Lower lobe of right lung (tissue), 2 donors: ENCODE measurements at regions not wholly inside any gene's neighbourhood (a gene's known extent, or its start where the extent isn't known, plus 50 kb on each side); places are given as distances from the start of the nearest gene placed in this dataset.
"Not testable (repeated sequence)": the region's sequence is repeated elsewhere in the genome, so short reads cannot be mapped to it uniquely, and the experiment has no call there.

Experiments
- ATAC-seq, 2 donors: fragments of 200-7000 bp; cut with Tn5 transposase; one replicate each; pipeline ENCODE4 v1.9.1; 2020 to 2022; ENCODE audit warnings: mild to moderate bottlenecking in 2 of 2, moderate library complexity in 2 of 2
- DNase-seq: peaks from one replicate; pipeline ENCODE4 v3.0.0-alpha.2; 2020
- H3K27ac ChIP-seq: fragments of 200-600 bp; one replicate; pipeline ENCODE4 v1.8.0; 2022
- H3K27me3 ChIP-seq: fragments of 200-600 bp; one replicate; pipeline ENCODE4 v1.8.0; 2022; ENCODE audit warnings: low read depth
- H3K36me3 ChIP-seq: fragments of 200-600 bp; one replicate; pipeline ENCODE4 v1.8.0; 2022; ENCODE audit warnings: mild to moderate bottlenecking
- H3K4me1 ChIP-seq: fragments of 200-600 bp; one replicate; pipeline ENCODE4 v1.8.0; 2022
- H3K4me3 ChIP-seq: fragments of 200-600 bp; one replicate; pipeline ENCODE4 v1.8.0; 2022; ENCODE audit warnings: mild to moderate bottlenecking
- H3K9me3 ChIP-seq: fragments of 200-600 bp; one replicate; pipeline ENCODE4 v1.8.0; 2022
- CTCF ChIP-seq: fragments of 200-600 bp; IDR thresholded peaks from one replicate; pipeline ENCODE4 v1.8.0; 2022; ENCODE audit warnings: antibody characterized with exemption, mild to moderate bottlenecking
- intact Hi-C: fragments of 100-400 bp; cut with DNase I; formaldehyde crosslinking; loops from one replicate; pipeline ENCODE4 v1.11.0; 2022
- donor health status: DM: no; HTN: yes; CAD: no; lungs with severe emphysema.

- no peak overlapping the region for H3K27ac ChIP-seq
- no peak overlapping the region for H3K4me3 ChIP-seq
- no peaks in the 10 kb centered on the region for H3K36me3 ChIP-seq
- no peaks in the 10 kb centered on the region for H3K4me1 ChIP-seq
- DNase-seq: no peak
- H3K9me3 ChIP-seq: no peaks in the 10 kb centered on the region
- ATAC-seq: no peak
- intact Hi-C loops: no loop called here
- TF ChIP-seq CTCF: no peak
- no peaks in the 10 kb centered on the region for H3K27me3 ChIP-seq
Measured at GRCh38 chr3:166444336-166444735, 607.1 kb upstream of the BCHE start.

- Histone ChIP-seq H3K9me3 (no peaks in the 10 kb centered on the region), H3K36me3 (no peaks in the 10 kb centered on the region), H3K27ac (no peak overlapping the region), H3K27me3 (no peaks in the 10 kb centered on the region), H3K4me1 (no peaks in the 10 kb centered on the region), H3K4me3 (no peak overlapping the region)
- TF ChIP-seq CTCF: no peak
- ATAC-seq (no peak), DNase-seq (no peak)
- intact Hi-C loops: no loop called here
Measured at GRCh38 chr3:166435469-166436057, 598.3 kb upstream of the BCHE start.

DNA sequence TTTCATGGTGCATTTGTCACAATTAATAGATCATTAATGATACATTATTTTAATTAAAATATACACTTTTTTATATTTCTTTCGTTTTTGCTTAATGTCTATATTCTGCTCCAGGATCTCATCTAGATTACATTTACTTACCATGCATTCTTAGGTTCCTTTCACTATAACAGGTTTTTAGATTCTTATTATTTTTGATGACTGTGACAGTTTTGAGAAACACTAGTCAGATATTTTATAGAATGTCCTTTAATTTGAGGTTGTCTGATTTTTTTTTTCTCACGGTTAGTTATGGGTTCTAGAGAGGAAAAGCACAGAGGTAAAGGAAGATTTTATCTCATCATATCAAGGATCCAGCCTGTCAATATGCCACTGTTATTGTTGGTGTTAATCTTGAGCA, 595.8 kb upstream of the BCHE start:
- ATAC-seq (no peak), DNase-seq (no peak)
- Histone ChIP-seq H3K9me3 (no peaks in the 10 kb centered on the region), H3K4me3 (no peak overlapping the region), H3K36me3 (no peaks in the 10 kb centered on the region), H3K27me3 (no peaks in the 10 kb centered on the region), H3K27ac (no peak overlapping the region), H3K4me1 (no peaks in the 10 kb centered on the region)
- intact Hi-C loops: no loop called here
- TF ChIP-seq CTCF: no peak

- no peak for ATAC-seq
- Histone ChIP-seq H3K9me3 (no peaks in the 10 kb centered on the region), H3K36me3 (no peaks in the 10 kb centered on the region), H3K27me3 (no peaks in the 10 kb centered on the region), H3K27ac (no peak overlapping the region), H3K4me3 (no peak overlapping the region), H3K4me1 (no peaks in the 10 kb centered on the region)
- intact Hi-C loops: no loop called here
- no peak for TF ChIP-seq CTCF
- no peak for DNase-seq
Measured at GRCh38 chr3:166425900-166426611, 588.8 kb upstream of the BCHE start.

DNA sequence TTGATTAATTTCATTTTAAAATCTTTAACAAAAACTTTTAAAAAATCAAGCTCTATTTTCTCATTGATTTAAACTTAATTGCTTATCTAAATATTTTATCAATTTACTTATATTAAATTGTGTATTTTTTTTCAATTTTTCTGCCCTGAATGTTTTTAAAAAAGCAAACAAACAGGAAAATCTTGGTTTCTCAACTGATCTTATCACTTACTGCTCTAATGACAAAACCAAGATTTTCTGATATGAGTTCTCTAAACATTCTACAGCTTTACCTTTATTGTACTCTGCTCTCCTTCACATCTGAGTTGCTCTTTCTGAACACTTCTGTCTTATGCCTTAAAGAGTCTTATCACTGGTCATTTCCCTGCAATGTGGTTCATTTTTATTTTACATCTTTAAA, 587.8 kb upstream of the BCHE start:
- intact Hi-C loops: no loop called here
- no peak for ATAC-seq
- Histone ChIP-seq H3K36me3 (no peaks in the 10 kb centered on the region), H3K27ac (no peak overlapping the region), H3K4me3 (no peak overlapping the region), H3K27me3 (no peaks in the 10 kb centered on the region), H3K9me3 (no peaks in the 10 kb centered on the region), H3K4me1 (no peaks in the 10 kb centered on the region)
- TF ChIP-seq CTCF: no peak
- DNase-seq: no peak

DNA sequence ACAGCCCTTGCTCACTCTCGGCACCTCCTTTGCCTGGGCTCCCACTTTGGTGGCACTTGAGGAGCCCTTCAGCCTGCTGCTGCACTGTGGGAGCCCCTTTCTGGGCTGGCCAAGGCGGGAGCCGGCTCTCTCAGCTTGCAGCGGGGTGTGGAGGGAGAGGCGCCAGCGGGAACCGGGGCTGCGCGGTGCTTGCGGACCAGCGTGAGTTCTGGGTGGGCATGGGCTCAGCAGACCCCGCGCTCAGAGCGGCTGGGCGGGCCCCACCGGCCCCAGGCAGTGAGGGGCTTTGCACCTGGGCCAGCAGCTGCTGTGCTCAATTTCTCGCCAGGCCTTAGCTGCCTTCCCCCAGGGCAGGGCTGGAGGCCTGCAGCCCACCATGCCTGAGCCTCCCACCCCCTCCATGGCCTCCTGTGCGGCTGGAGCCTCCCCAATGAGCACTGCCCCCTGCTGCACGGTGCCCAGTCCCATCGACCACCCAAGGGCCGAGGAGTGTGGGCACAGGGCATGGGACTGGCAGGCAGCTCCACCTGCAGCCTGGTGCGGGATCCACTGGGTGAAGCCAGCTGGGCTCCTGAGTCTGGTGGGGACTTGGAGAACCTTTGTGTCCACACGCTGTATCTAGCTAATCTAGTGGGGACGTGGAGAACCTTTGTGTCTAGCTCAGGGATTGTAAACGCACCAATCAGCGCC, 586.7 kb upstream of the BCHE start:
- H3K27me3 ChIP-seq, ATAC-seq, intact Hi-C loops, H3K36me3 ChIP-seq, H3K4me1 ChIP-seq, H3K4me3 ChIP-seq, DNase-seq, H3K27ac ChIP-seq, H3K9me3 ChIP-seq: not testable (repeated sequence)
